ENCODE measurements at regions not wholly inside any gene's neighbourhood (a gene's known extent, or its start where the extent isn't known, plus 50 kb on each side); places are given as distances from the start of the nearest gene placed in this dataset.

- TF ChIP-seq CTCF (IDR thresholded peaks at IDR 0.05; ENCODE audit: insufficient read depth, low read depth, low read length) (no peak), EZH2 (IDR thresholded peaks at IDR 0.05; ENCODE audit: insufficient read depth, low read length) (no peak)
Measured at GRCh38 chr4:52423967-52424366, 235.1 kb downstream of the USP46 start.
